Testis (tissue), 2 donors: ENCODE measurements at regions not wholly inside any gene's neighbourhood (a gene's known extent, or its start where the extent isn't known, plus 50 kb on each side); places are given as distances from the start of the nearest gene placed in this dataset.

Experiments
- CTCF ChIP-seq, 3 experiments: fragments of 450-650 bp in 2 of 3; fragments of 200-600 bp in 1 of 3; sonication (generic) in 1 of 3; IDR thresholded peaks; one replicate each; pipeline ENCODE4 v1.5.1; 2016 to 2019; ENCODE audit warnings: antibody characterized with exemption in 3 of 3, mild to moderate bottlenecking in 2 of 3, moderate library complexity in 1 of 3
- POLR2A ChIP-seq: fragments of 450-650 bp; IDR thresholded peaks from one replicate; pipeline ENCODE4 v1.6.1; 2017; ENCODE audit warnings: antibody characterized with exemption, mild to moderate bottlenecking, moderate library complexity

DNA sequence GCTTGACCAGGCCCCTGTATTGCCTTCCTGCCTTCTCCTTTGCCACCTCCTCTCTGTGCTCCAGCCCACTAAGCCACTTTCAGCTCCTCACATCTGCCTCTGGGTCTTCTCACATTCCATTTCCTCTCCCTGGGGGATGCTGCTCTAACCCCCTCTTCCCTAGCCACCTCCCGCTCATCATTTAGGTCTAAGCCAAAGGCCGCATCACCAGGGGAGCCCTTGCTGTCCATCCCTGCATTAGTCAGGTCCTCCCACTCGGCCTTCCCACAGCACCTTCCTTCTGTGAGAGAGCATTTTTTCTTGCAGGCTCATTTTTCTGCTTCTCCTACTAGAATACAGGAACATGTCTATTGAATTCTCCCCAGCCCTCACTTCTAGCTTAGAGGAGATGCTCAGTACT is 72.6 kb upstream of the GALNT10 start:
- TF ChIP-seq CTCF (IDR thresholded peaks at IDR 0.05) (no peak), POLR2A (no peak)
